ENCODE measurements at regions not wholly inside any gene's neighbourhood (a gene's known extent, or its start where the extent isn't known, plus 50 kb on each side); places are given as distances from the start of the nearest gene placed in this dataset.

- Histone ChIP-seq H3K4me1 (no peaks in the 10 kb centered on the region), H3K36me3 (no peaks in the 10 kb centered on the region), H3K9me3 (no peaks in the 10 kb centered on the region), H3K4me3 (no peak overlapping the region), H3K27ac (no peak overlapping the region), H3K27me3 (no peaks in the 10 kb centered on the region)
- 81 to 85% methylated on average over 4 of the region's 4 CpGs for WGBS, 2 donors
- TF ChIP-seq POLR2AphosphoS5 (IDR thresholded peaks at IDR 0.05) (no peak), CTCF (IDR thresholded peaks at IDR 0.05) (no peak), EP300 (IDR thresholded peaks at IDR 0.05) (no peak), POLR2A (IDR thresholded peaks at IDR 0.05) (no peak)
- no peak for DNase-seq
- intact Hi-C loops (cut with DNase I) = no loop called here
These were observed 294.4 kb downstream of the MEF2C start for GRCh38 chr5:88588609-88589008.

GRCh38 chr5:88583471-88583870, 299.5 kb downstream of the MEF2C start:
- intact Hi-C loops (cut with DNase I) = no loop called here
- H3K27me3 ChIP-seq = no peaks in the 10 kb centered on the region
- no peaks in the 10 kb centered on the region for H3K9me3 ChIP-seq
- no peak overlapping the region for H3K27ac ChIP-seq
- H3K4me1 ChIP-seq = no peaks in the 10 kb centered on the region
- H3K4me3 ChIP-seq = no peak overlapping the region
- no peak for DNase-seq
- no peaks in the 10 kb centered on the region for H3K36me3 ChIP-seq
- no peak for TF ChIP-seq EP300 (IDR thresholded peaks at IDR 0.05)
- no peak for TF ChIP-seq CTCF (IDR thresholded peaks at IDR 0.05)
- no peak for TF ChIP-seq POLR2A (IDR thresholded peaks at IDR 0.05)
- TF ChIP-seq POLR2AphosphoS5 (IDR thresholded peaks at IDR 0.05) = no peak
- 91 to 98% methylated on average over 1 of the region's 1 CpG for WGBS, 2 donors

- Histone ChIP-seq H3K36me3 (no peaks in the 10 kb centered on the region), H3K4me1 (no peaks in the 10 kb centered on the region), H3K4me3 (no peak overlapping the region), H3K27ac (no peak overlapping the region), H3K27me3 (no peaks in the 10 kb centered on the region), H3K9me3 (no peaks in the 10 kb centered on the region)
- intact Hi-C loops (cut with DNase I) = no loop called here
- no peak for DNase-seq
- WGBS, 2 donors = 93% methylated on average over 5 of the region's 5 CpGs
- TF ChIP-seq EP300 (IDR thresholded peaks at IDR 0.05) (no peak), POLR2A (IDR thresholded peaks at IDR 0.05) (no peak), POLR2AphosphoS5 (IDR thresholded peaks at IDR 0.05) (no peak), CTCF (IDR thresholded peaks at IDR 0.05) (no peak)
These were observed 289.7 kb upstream of the TMEM161B start for GRCh38 chr5:88558366-88558765.

- no peak overlapping the region for H3K27ac ChIP-seq
These were observed 289.2 kb upstream of the TMEM161B start for GRCh38 chr5:88557881-88558280.

More at GRCh38 chr5:88557881-88558280, 289.2 kb upstream of the TMEM161B start:
- Histone ChIP-seq H3K4me1 (no peaks in the 10 kb centered on the region), H3K27me3 (no peaks in the 10 kb centered on the region), H3K36me3 (no peaks in the 10 kb centered on the region), H3K9me3 (no peaks in the 10 kb centered on the region), H3K4me3 (no peak overlapping the region)
- intact Hi-C loops (cut with DNase I) = no loop called here
- TF ChIP-seq CTCF (IDR thresholded peaks at IDR 0.05) (no peak), POLR2A (IDR thresholded peaks at IDR 0.05) (no peak), EP300 (IDR thresholded peaks at IDR 0.05) (no peak), POLR2AphosphoS5 (IDR thresholded peaks at IDR 0.05) (no peak)
- 86 to 88% methylated on average over 3 of the region's 3 CpGs for WGBS, 2 donors
- no peak for DNase-seq

Measured in sigmoid colon (tissue), 6 donors.